H1 (cell line): ENCODE measurements at regions not wholly inside any gene's neighbourhood (a gene's known extent, or its start where the extent isn't known, plus 50 kb on each side); places are given as distances from the start of the nearest gene placed in this dataset.

Experiments
- CHD7 ChIP-seq: fragments of 300-600 bp; sonication (generic); IDR thresholded peaks from 2 replicates; pipeline ENCODE4 v1.7.1; 2012; ENCODE audit warnings: low read length, moderate library complexity, mild to moderate bottlenecking, inconsistent platforms; ENCODE audit not compliant: insufficient replicate concordance
- CTCF ChIP-seq, 3 experiments: IDR thresholded peaks; 1 replicate in 2 of 3; 2 replicates in 1 of 3; pipeline versions ENCODE4 v1.5.1 to v1.6.1; 2011; ENCODE audit warnings: low read length in 3 of 3, mild to moderate bottlenecking in 3 of 3, inconsistent platforms in 2 of 3, low read depth in 1 of 3, moderate library complexity in 1 of 3; ENCODE audit not compliant: insufficient read depth in 1 of 3; ENCODE audit errors: control extremely low read depth in 1 of 3

- TF ChIP-seq CHD7 (no peak), CTCF (IDR thresholded peaks at IDR 0.05; ENCODE audit: control extremely low read depth in 1 of 3, insufficient read depth in 1 of 3, low read depth in 1 of 3, low read length in 3 of 3) (no peak)
- TF ChIP-seq, all 59 proteins: peak for 0
These were observed 665.1 kb upstream of the PLXNA2 start (continued) for GRCh38 chr1:208909011-208909984.
